GM12865 (cell line): ENCODE measurements at regions not wholly inside any gene's neighbourhood (a gene's known extent, or its start where the extent isn't known, plus 50 kb on each side); places are given as distances from the start of the nearest gene placed in this dataset.

Experiments used
- DNase-seq: peaks from one replicate; pipeline ENCODE4 v3.0.0; 2010; ENCODE audit warnings: low read depth
- H3K4me3 ChIP-seq: 2 replicates; pipeline ENCODE4 v1.5.1; 2011; ENCODE audit warnings: mild to moderate bottlenecking, low read depth, low read length, control low read depth
- TF ChIP-seq, protein P1 (sequence below): IDR thresholded peaks from 2 replicates; pipeline ENCODE4 v1.5.1; 2011; ENCODE audit warnings: low read length, control low read depth, low read depth, inconsistent platforms; ENCODE audit not compliant: insufficient read depth; ENCODE audit errors: missing control alignments

GRCh38 chr11:88042238-88042637 is 133.0 kb downstream of the RAB38 start:
- no peak overlapping the region for H3K4me3 ChIP-seq
- TF ChIP-seq, protein P1, sequence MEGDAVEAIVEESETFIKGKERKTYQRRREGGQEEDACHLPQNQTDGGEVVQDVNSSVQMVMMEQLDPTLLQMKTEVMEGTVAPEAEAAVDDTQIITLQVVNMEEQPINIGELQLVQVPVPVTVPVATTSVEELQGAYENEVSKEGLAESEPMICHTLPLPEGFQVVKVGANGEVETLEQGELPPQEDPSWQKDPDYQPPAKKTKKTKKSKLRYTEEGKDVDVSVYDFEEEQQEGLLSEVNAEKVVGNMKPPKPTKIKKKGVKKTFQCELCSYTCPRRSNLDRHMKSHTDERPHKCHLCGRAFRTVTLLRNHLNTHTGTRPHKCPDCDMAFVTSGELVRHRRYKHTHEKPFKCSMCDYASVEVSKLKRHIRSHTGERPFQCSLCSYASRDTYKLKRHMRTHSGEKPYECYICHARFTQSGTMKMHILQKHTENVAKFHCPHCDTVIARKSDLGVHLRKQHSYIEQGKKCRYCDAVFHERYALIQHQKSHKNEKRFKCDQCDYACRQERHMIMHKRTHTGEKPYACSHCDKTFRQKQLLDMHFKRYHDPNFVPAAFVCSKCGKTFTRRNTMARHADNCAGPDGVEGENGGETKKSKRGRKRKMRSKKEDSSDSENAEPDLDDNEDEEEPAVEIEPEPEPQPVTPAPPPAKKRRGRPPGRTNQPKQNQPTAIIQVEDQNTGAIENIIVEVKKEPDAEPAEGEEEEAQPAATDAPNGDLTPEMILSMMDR: no peak
- no peak for DNase-seq

DNA sequence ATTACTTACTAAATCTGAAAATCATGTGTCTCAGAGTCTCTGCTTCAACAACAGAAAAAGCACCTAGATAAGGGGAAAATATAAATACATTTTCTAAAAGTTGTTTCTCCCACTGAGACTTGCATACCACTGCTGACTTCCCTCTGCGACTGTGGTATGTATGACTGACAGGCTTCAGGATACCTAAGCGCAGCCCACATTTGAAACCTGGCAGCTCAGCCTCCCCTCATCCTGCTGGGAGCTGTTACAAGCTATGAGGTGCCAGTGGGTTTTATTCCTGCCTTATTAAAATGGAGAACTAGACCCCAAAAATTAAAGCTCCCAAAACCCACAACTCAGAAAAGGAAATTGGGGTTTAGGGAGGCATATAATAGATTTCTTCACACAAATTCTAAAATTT is 133.6 kb downstream of the RAB38 start:
- no peak overlapping the region for H3K4me3 ChIP-seq
- TF ChIP-seq, protein P1: no peak
- no peak for DNase-seq

GRCh38 chr11:88040148-88040496 is 135.1 kb downstream of the RAB38 start:
- DNase-seq: no peak
- no peak overlapping the region for H3K4me3 ChIP-seq
- TF ChIP-seq, protein P1: no peak

DNA sequence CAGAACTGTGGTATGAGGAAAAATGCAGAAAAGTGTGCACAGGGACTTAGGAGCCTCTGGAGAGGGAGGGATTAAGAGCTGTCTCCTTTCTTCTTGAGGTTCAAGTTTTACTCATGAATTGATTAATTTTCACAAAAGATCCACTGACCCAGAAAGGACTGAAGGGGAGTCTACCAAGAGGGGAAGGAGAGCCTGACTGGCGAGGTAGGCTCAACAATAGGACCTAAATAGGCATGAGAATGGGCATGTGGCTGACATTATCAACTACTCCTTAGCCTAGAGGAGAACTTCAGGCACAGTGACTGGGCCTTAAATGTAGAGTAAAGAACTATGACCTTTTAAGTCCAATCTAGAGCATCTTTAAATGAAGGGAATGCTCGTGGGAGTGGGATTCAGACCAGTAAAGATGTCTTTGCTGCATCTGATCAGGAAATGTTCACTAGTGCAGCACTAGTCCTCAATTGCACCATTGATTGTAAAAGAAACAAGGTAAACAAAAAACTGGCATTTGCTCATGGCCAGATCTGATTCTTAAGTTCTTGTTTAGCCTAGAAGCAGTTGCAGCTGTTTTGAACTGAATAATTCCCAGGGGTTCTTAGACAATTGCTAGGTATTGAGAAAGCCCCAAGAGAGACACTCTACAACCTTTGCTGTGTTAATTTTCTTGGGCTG is 135.6 kb downstream of the RAB38 start:
- no peak for DNase-seq

GRCh38 chr11:88038063-88038462 is 137.2 kb downstream of the RAB38 start:
- no peak for DNase-seq
- H3K4me3 ChIP-seq: no peak overlapping the region
- TF ChIP-seq, protein P1: no peak

More for the DNA sequence above, 135.6 kb downstream of the RAB38 start:
- TF ChIP-seq, protein P1: no peak
- H3K4me3 ChIP-seq: no peak overlapping the region

DNA sequence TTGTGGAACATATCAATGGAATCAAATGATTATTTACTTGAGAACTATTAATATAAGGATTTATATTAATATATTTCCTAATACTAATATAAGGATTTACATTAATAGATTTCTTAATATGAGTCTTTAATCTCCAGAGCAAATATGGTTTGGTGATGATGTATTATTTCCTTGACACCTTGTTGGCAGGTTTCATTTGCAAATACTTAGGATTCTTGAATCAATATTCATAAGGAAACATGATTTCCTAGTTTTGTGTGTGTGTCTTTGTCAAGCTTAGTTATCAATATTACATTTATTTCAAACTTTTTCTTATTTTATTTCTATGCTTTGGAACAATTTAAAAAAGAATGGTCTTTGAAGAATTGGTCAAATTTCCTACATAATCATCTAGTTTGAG is 138.5 kb downstream of the RAB38 start:
- H3K4me3 ChIP-seq: no peak overlapping the region
- DNase-seq: no peak
- TF ChIP-seq, protein P1: no peak

DNA sequence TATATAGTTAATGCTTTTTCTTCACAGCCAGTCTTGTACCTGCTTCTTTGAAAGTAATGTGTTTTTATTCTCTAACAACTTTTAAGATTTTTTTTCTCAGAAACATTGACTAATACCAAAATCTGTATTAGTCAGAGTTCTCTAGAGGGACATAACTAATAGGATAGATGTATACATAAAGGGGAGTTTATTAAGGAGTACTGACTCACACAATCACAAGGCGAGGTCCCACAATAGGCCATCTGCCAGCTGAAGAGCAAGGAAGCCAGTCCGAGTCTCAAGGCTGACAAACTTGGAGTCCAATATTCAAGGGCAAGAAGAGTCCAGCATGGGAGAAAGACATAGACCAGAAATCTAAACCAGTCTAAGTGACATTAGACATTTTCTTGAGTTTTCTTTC is 140.0 kb downstream of the RAB38 start:
- DNase-seq: no peak
- no peak overlapping the region for H3K4me3 ChIP-seq
- TF ChIP-seq, protein P1: no peak
